HepG2 (cell line): ENCODE measurements at regions not wholly inside any gene's neighbourhood (a gene's known extent, or its start where the extent isn't known, plus 50 kb on each side); places are given as distances from the start of the nearest gene placed in this dataset.

Experiments used
- ATAC-seq: fragments of 200-7000 bp; cut with Tn5 transposase; 3 replicates; pipeline ENCODE4 v1.9.1; 2020; ENCODE audit warnings: mild to moderate bottlenecking, moderate library complexity
- BruUV-seq: library from RNA; stranded (reverse); fragments of 400-500 nt; replicated peaks from 2 replicates; lab custom pipeline; 2021; lab: Mats Ljungman, UMichigan
- CTCF ChIA-PET: fragments of 300-600 bp; formaldehyde crosslinking; extraction: SDS; loops from one replicate; lab custom pipeline; 2021; ENCODE audit warnings: low total read pairs, inconsistent platforms, low intra/inter-chr PET ratio; lab: Yijun Ruan, JAX
- POLR2A ChIA-PET: fragments of 350-600 bp; sonication (Branson Sonifier 250); formaldehyde crosslinking; loops from one replicate; lab custom pipeline; 2020; ENCODE audit warnings: antibody characterized with exemption, inconsistent platforms; lab: Yijun Ruan, JAX
- DNase-seq: peaks from one replicate; pipeline ENCODE4 v3.0.0-alpha.2; 2015; ENCODE audit warnings: low spot score
- FAIRE-seq: peaks from 3 replicates; lab custom pipeline; 2011; peaks lifted over from hg19 to GRCh38; lab: Jason Lieb, UNC
- H2AFZ ChIP-seq: one replicate; pipeline ENCODE4 v1.6.1; 2011; ENCODE audit warnings: low read length, inconsistent platforms
- H3K27ac ChIP-seq: fragments of 300-600 bp; 3 replicates; pipeline ENCODE4 v1.8.0; 2011; ENCODE audit warnings: mixed run types, mild to moderate bottlenecking, mixed read lengths, low read length, inconsistent platforms; ENCODE audit not compliant: insufficient read depth; ENCODE audit errors: extremely low read length
- H3K27me3 ChIP-seq, 2 experiments: fragments of 200-600 bp in 1 of 2; 2 replicates in 1 of 2; 3 replicates in 1 of 2; pipeline versions ENCODE4 v1.6.0 to v1.8.0; 2011; ENCODE audit warnings: low read length in 2 of 2, mild to moderate bottlenecking in 2 of 2, moderate library complexity in 2 of 2, inconsistent platforms in 1 of 2; ENCODE audit not compliant: insufficient read depth in 2 of 2, control insufficient read depth in 1 of 2
- H3K36me3 ChIP-seq, 2 experiments: fragments of 200-600 bp in 1 of 2; replicated peaks in 1 of 2; 2 replicates in 1 of 2; 3 replicates in 1 of 2; pipeline versions ENCODE4 v1.5.1 to v1.8.0; 2011; ENCODE audit warnings: low read length in 2 of 2, inconsistent platforms in 1 of 2; ENCODE audit not compliant: insufficient read depth in 2 of 2, control insufficient read depth in 1 of 2
- H3K4me1 ChIP-seq: 2 replicates; pipeline ENCODE4 v1.5.1; 2012; ENCODE audit warnings: low read length, inconsistent platforms; ENCODE audit not compliant: insufficient read depth
- H3K4me2 ChIP-seq: 2 replicates; pipeline ENCODE4 v1.6.0; 2011; ENCODE audit warnings: low read depth, low read length, inconsistent platforms
- H3K4me3 ChIP-seq, 3 experiments: fragments of 200-600 bp in 1 of 3; sonication (generic), shearing (Covaris generic) in 1 of 3; replicated peaks in 1 of 3; 2 replicates each; pipeline ENCODE4 v1.5.1; 2011 to 2016; ENCODE audit warnings: low read length in 3 of 3, inconsistent platforms in 2 of 3, low read depth in 2 of 3, mild to moderate bottlenecking in 2 of 3, control low read depth in 1 of 3, mixed read lengths in 1 of 3; ENCODE audit not compliant: insufficient read depth in 1 of 3
- H3K79me2 ChIP-seq: one replicate; pipeline ENCODE4 v1.6.1; 2011; ENCODE audit warnings: low read length, inconsistent platforms; ENCODE audit not compliant: insufficient read depth
- H3K9ac ChIP-seq: 2 replicates; pipeline ENCODE4 v1.6.0; 2011; ENCODE audit warnings: mild to moderate bottlenecking, low read depth, low read length, inconsistent platforms; ENCODE audit not compliant: insufficient read depth
- H3K9me3 ChIP-seq: 2 replicates; pipeline ENCODE4 v1.5.1; 2012; ENCODE audit warnings: mild to moderate bottlenecking, low read length
- H4K20me1 ChIP-seq: 2 replicates; pipeline ENCODE4 v1.6.0; 2011; ENCODE audit warnings: inconsistent platforms, mild to moderate bottlenecking, low read length, moderate library complexity; ENCODE audit not compliant: insufficient read depth
- AKNA ChIP-seq: sonication (generic); formaldehyde crosslinking; IDR thresholded peaks from 2 replicates; pipeline ENCODE4 v1.4.0; 2020; ENCODE audit warnings: missing genetic modification reagents, borderline replicate concordance
- HMGA1 ChIP-seq: sonication (generic); formaldehyde crosslinking; conservative IDR thresholded peaks from 2 replicates; pipeline ENCODE4 v1.4.0; 2020; ENCODE audit warnings: missing genetic modification reagents
- MIXL1 ChIP-seq: IDR thresholded peaks from 2 replicates; pipeline ENCODE4 v1.6.1; 2016
- ZNF720 ChIP-seq: sonication (generic); formaldehyde crosslinking; IDR thresholded peaks from 2 replicates; pipeline ENCODE4 v1.4.0; 2020; ENCODE audit warnings: missing genetic modification reagents
- ZNF780A ChIP-seq: sonication (generic); formaldehyde crosslinking; IDR thresholded peaks from 2 replicates; pipeline ENCODE4 v1.8.0; 2022; ENCODE audit warnings: mild to moderate bottlenecking, missing genetic modification reagents, moderate library complexity
- WGBS: methylation state at CpG from one replicate; pipeline ENCODE4 v1.1.6; 2017; ENCODE audit warnings: low lambda C conversion rate; 5-methylcytosine and 5-hydroxymethylcytosine counted together
- in situ Hi-C: cut with HindIII; loops from 2 replicates; pipeline ENCODE4 v1.10.0; 2017; ENCODE audit warnings: low pct_unique_long_range_greater_than_20kb; ENCODE audit not compliant: extremely low pct_ligation_motif_present
- intact Hi-C: fragments of 100-400 bp; cut with micrococcal nuclease; formaldehyde crosslinking; loops from one replicate; pipeline ENCODE4 v1.10.0; 2022; ENCODE audit not compliant: unreplicated experiment

GRCh38 chr17:51500454-51500853 is 240.1 kb downstream of the UTP18 start:
- H3K27me3 ChIP-seq, result no peaks in the 10 kb centered on the region
- in situ Hi-C loops, result no loop called here
- CTCF ChIA-PET, result no interaction called here

More at GRCh38 chr17:51500454-51500853, 240.1 kb downstream of the UTP18 start:
- H4K20me1 ChIP-seq, result no peaks in the 10 kb centered on the region
- no peaks in the 10 kb centered on the region for H3K79me2 ChIP-seq
- H3K4me2 ChIP-seq, result no peak overlapping the region
- H3K9me3 ChIP-seq, result no peaks in the 10 kb centered on the region
- no peaks in the 10 kb centered on the region for H3K36me3 ChIP-seq
- no peak overlapping the region for H3K4me3 ChIP-seq
- H3K4me1 ChIP-seq, result peaks cover 5% of the 10 kb centered on the region; the same call in 1 of the 2 replicates
- H3K9ac ChIP-seq, result no peak overlapping the region
- FAIRE-seq, result no peak
- WGBS, result 2% methylated on average over 1 of the region's 1 CpG
- ATAC-seq, result no peak
- no TSS peak for BruUV-seq
- no peak overlapping the region for H3K27ac ChIP-seq
- TF ChIP-seq AKNA (CRISPR knock-in tag) (no peak), ZNF780A (CRISPR knock-in tag) (no peak), MIXL1 (no peak), ZNF720 (CRISPR knock-in tag) (no peak), HMGA1 (CRISPR knock-in tag) (no peak)
- TF ChIP-seq, all 625 proteins: peak for 0
- H2AFZ ChIP-seq, result no peak overlapping the region
- POLR2A ChIA-PET, result no interaction called here
- no peak for DNase-seq
- intact Hi-C loops, result no loop called here
